B cell (primary cell): ENCODE measurements at regions not wholly inside any gene's neighbourhood (a gene's known extent, or its start where the extent isn't known, plus 50 kb on each side); places are given as distances from the start of the nearest gene placed in this dataset.
A peak's percentile ranks its signal among the peaks of the same experiment; 100 is the strongest.

Experiments used
- ATAC-seq: fragments of 200-7000 bp; cut with Tn5 transposase; one replicate; pipeline ENCODE4 v1.10.0; 2021; ENCODE audit warnings: low read depth, mild to moderate bottlenecking, moderate number of reproducible peaks, moderate library complexity
- CTCF ChIA-PET: fragments of 350-600 bp; sonication (Branson Sonifier 250); formaldehyde crosslinking; loops from one replicate; lab custom pipeline; 2021; ENCODE audit warnings: antibody characterized with exemption, inconsistent platforms; lab: Charles Lee
- POLR2A ChIA-PET: fragments of 350-600 bp; sonication (Branson Sonifier 250); formaldehyde crosslinking; loops from one replicate; lab custom pipeline; 2021; ENCODE audit warnings: antibody characterized with exemption; lab: Charles Lee
- DNase-seq: peaks from one replicate; pipeline ENCODE4 v3.0.0; 2013
- H2AFZ ChIP-seq: 2 replicates; pipeline ENCODE4 v1.6.1; 2012; ENCODE audit warnings: mild to moderate bottlenecking, low read depth, low read length; ENCODE audit not compliant: insufficient read depth, poor library complexity, severe bottlenecking
- H3K27ac ChIP-seq, 2 donors: 1 replicate in 1 of 2; 2 replicates in 1 of 2; pipeline ENCODE4 v1.5.1; 2012 to 2013; ENCODE audit warnings: low read length in 2 of 2, mild to moderate bottlenecking in 2 of 2, moderate library complexity in 1 of 2
- H3K27me3 ChIP-seq, 4 experiments: fragments of 200-600 bp in 1 of 4; sonication (generic) in 1 of 4; replicated peaks in 1 of 4; 1 replicate in 2 of 4; 2 replicates in 2 of 4; pipeline versions ENCODE4 v1.6.1 to v1.7.0; 2013 to 2016; ENCODE audit warnings: low read length in 3 of 4, mild to moderate bottlenecking in 2 of 4, mixed read lengths in 1 of 4, moderate library complexity in 1 of 4; ENCODE audit not compliant: insufficient read depth in 4 of 4, control insufficient read depth in 3 of 4; ENCODE audit errors: control extremely low read depth in 1 of 4
- H3K36me3 ChIP-seq, 2 experiments: replicated peaks in 1 of 2; 1 replicate in 1 of 2; 2 replicates in 1 of 2; pipeline versions ENCODE4 v1.6.1 to v1.7.1; 2013; ENCODE audit warnings: low read length in 1 of 2; ENCODE audit not compliant: insufficient read depth in 2 of 2, control insufficient read depth in 1 of 2; ENCODE audit errors: control extremely low read depth in 1 of 2, extremely low read depth in 1 of 2
- H3K4me1 ChIP-seq, 2 donors: fragments of 200-600 bp in 1 of 2; sonication (generic) in 1 of 2; 1 replicate in 1 of 2; 2 replicates in 1 of 2; pipeline versions ENCODE4 v1.5.1 to v1.6.1; 2013 to 2017; ENCODE audit warnings: low read length in 2 of 2; ENCODE audit not compliant: control insufficient read depth in 2 of 2, insufficient read depth in 2 of 2
- H3K4me2 ChIP-seq: replicated peaks from 2 replicates; pipeline ENCODE3; 2012; ENCODE audit warnings: mild to moderate bottlenecking, low read depth, low read length; ENCODE audit not compliant: poor library complexity, severe bottlenecking
- H3K4me3 ChIP-seq, 5 experiments: fragments of 200-600 bp in 1 of 5; sonication (generic) in 1 of 5; 1 replicate in 3 of 5; 2 replicates in 2 of 5; pipeline versions ENCODE4 v1.5.1 to v1.7.0; 2011 to 2016; ENCODE audit warnings: low read length in 4 of 5, mild to moderate bottlenecking in 4 of 5, low read depth in 2 of 5, control low read depth in 1 of 5, moderate library complexity in 1 of 5; ENCODE audit not compliant: insufficient read depth in 1 of 5; ENCODE audit errors: control extremely low read depth in 1 of 5, extremely low read depth in 1 of 5
- H3K79me2 ChIP-seq: fragments of 200-600 bp; sonication (generic); one replicate; pipeline ENCODE4 v1.6.0; 2016; ENCODE audit warnings: low read length; ENCODE audit not compliant: control insufficient read depth, insufficient read depth
- H3K9ac ChIP-seq: fragments of 200-600 bp; sonication (generic); 2 replicates; pipeline ENCODE4 v1.6.1; 2017; ENCODE audit warnings: mild to moderate bottlenecking, low read length, moderate library complexity
- H3K9me3 ChIP-seq, 3 donors: one replicate each; pipeline versions ENCODE4 v1.6.1 to v1.7.1; 2013; ENCODE audit warnings: low read length in 2 of 3; ENCODE audit not compliant: control insufficient read depth in 2 of 3, insufficient read depth in 1 of 3; ENCODE audit errors: control extremely low read depth in 1 of 3
- H4K20me1 ChIP-seq: 2 replicates; pipeline ENCODE4 v1.6.0; 2012; ENCODE audit warnings: mild to moderate bottlenecking, low read length; ENCODE audit not compliant: insufficient read depth, control insufficient read depth, poor library complexity, severe bottlenecking
- H3K27ac Mint-ChIP-seq: one replicate; pipeline ENCODE4 v1.8.0; 2021; ENCODE audit warnings: mixed read lengths
- H3K27me3 Mint-ChIP-seq: one replicate; pipeline ENCODE4 v1.8.0; 2021; ENCODE audit warnings: mixed read lengths
- H3K4me1 Mint-ChIP-seq: one replicate; pipeline ENCODE4 v1.8.0; 2021; ENCODE audit warnings: mixed read lengths
- H3K4me3 Mint-ChIP-seq: one replicate; pipeline ENCODE4 v1.8.0; 2021; ENCODE audit warnings: mixed read lengths
- H3K9me3 Mint-ChIP-seq: one replicate; pipeline ENCODE4 v1.8.0; 2022; ENCODE audit warnings: mixed read lengths; ENCODE audit not compliant: insufficient read depth
- EZH2 ChIP-seq: IDR thresholded peaks from 2 replicates; pipeline ENCODE4 v1.6.1; 2012; ENCODE audit warnings: borderline replicate concordance, low read depth, mild to moderate bottlenecking, moderate library complexity, low read length; ENCODE audit not compliant: insufficient read depth, poor library complexity, severe bottlenecking
- WGBS: methylation state at CpG from one replicate; pipeline ENCODE4 v1.1.5; 2013; ENCODE audit warnings: missing lambda C conversion rate; ENCODE audit not compliant: insufficient coverage; 5-methylcytosine and 5-hydroxymethylcytosine counted together
- intact Hi-C: fragments of 100-400 bp; cut with micrococcal nuclease; formaldehyde crosslinking; loops from one replicate; pipeline ENCODE4 v1.10.0; 2022
- TF ChIP-seq, protein P1 (sequence below): fragments of 200-600 bp; IDR thresholded peaks from one replicate; pipeline ENCODE4 v1.8.0; 2022; ENCODE audit warnings: antibody characterized with exemption, mild to moderate bottlenecking

- intact Hi-C loops = no loop called here
- Histone ChIP-seq H4K20me1 (no peaks in the 10 kb centered on the region), H3K4me2 (no peak overlapping the region), H3K9me3 (no peaks in the 10 kb centered on the region), H3K4me3 (no peak overlapping the region), H2AFZ (no peak overlapping the region), H3K4me1 (no peaks in the 10 kb centered on the region), H3K36me3 (no peaks in the 10 kb centered on the region), H3K79me2 (no peaks in the 10 kb centered on the region), H3K9ac (no peak overlapping the region), H3K27me3 (no peaks in the 10 kb centered on the region), H3K27ac (no peak overlapping the region)
- no peak for ATAC-seq
- Mint-ChIP-seq H3K27ac (no peak overlapping the region), H3K9me3 (no peaks in the 10 kb centered on the region), H3K4me3 (no peak overlapping the region), H3K4me1 (no peaks in the 10 kb centered on the region), H3K27me3 (no peaks in the 10 kb centered on the region)
- CTCF ChIA-PET = no interaction called here
- no CpG with 5 or more reads among the region's 4 CpGs for WGBS
- TF ChIP-seq, protein P1, sequence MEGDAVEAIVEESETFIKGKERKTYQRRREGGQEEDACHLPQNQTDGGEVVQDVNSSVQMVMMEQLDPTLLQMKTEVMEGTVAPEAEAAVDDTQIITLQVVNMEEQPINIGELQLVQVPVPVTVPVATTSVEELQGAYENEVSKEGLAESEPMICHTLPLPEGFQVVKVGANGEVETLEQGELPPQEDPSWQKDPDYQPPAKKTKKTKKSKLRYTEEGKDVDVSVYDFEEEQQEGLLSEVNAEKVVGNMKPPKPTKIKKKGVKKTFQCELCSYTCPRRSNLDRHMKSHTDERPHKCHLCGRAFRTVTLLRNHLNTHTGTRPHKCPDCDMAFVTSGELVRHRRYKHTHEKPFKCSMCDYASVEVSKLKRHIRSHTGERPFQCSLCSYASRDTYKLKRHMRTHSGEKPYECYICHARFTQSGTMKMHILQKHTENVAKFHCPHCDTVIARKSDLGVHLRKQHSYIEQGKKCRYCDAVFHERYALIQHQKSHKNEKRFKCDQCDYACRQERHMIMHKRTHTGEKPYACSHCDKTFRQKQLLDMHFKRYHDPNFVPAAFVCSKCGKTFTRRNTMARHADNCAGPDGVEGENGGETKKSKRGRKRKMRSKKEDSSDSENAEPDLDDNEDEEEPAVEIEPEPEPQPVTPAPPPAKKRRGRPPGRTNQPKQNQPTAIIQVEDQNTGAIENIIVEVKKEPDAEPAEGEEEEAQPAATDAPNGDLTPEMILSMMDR = no peak
- TF ChIP-seq EZH2 = no peak
- POLR2A ChIA-PET = no interaction called here
- no peak for DNase-seq
These were observed 1110.9 kb downstream of the NLGN4X start for GRCh38 chrX:5117816-5118215.

DNA sequence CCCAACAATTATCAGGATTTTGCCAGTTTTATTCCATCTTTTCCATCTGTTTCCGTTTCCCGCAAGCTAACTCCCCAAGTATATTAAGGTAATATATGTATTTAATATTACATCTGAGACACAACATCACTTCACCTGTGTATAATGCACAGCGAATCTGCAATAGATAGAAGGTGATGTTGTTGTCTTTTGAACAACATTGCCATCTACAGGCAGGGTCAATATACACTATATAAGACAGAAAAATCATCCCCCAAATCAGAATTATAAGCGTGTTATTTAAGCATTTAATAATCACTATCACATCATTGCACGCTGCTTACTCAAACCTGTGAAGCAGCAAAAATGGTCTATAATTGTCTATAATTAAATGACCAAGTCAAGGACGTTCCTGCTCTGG, 1115.5 kb downstream of the NLGN4X start:
- Histone ChIP-seq H2AFZ (no peak overlapping the region), H3K36me3 (no peaks in the 10 kb centered on the region), H3K27me3 (no peaks in the 10 kb centered on the region), H3K4me2 (no peak overlapping the region), H3K9ac (no peak overlapping the region), H3K27ac (no peak overlapping the region), H3K4me1 (no peaks in the 10 kb centered on the region), H3K9me3 (no peaks in the 10 kb centered on the region), H4K20me1 (no peaks in the 10 kb centered on the region), H3K4me3 (no peak overlapping the region), H3K79me2 (no peaks in the 10 kb centered on the region)
- whole genome bisulfite sequencing = 40% methylated on average over 1 of the region's 6 CpGs
- no peaks in the 10 kb centered on the region for H3K4me1 Mint-ChIP-seq
- H3K27me3 Mint-ChIP-seq = no peaks in the 10 kb centered on the region
- ATAC-seq (no peak), DNase-seq (peak; percentile 17)
- TF ChIP-seq, protein P1 = peak; percentile 39
- TF ChIP-seq EZH2 = no peak
- ChIA-PET CTCF (interaction anchor here (1.2 kb wide), 1 partner anchor 566 kb away, joined by 4 read pairs; no protein-coding TSS in a partner anchor), POLR2A (no interaction called here)
- H3K4me3 Mint-ChIP-seq = no peak overlapping the region
- H3K9me3 Mint-ChIP-seq = no peaks in the 10 kb centered on the region
- H3K27ac Mint-ChIP-seq = no peak overlapping the region
- intact Hi-C loops = no loop called here
